Right atrium auricular region (tissue), 2 donors: ENCODE measurements at regions not wholly inside any gene's neighbourhood (a gene's known extent, or its start where the extent isn't known, plus 50 kb on each side); places are given as distances from the start of the nearest gene placed in this dataset.

Experiments used
- DNase-seq: peaks from one replicate; pipeline ENCODE4 v3.0.0-alpha.2; 2019; ENCODE audit warnings: low spot score
- H3K27ac ChIP-seq, 2 donors: fragments of 200-600 bp; sonication (generic); 1 replicate in 1 of 2; 2 replicates in 1 of 2; pipeline ENCODE4 v1.5.1; 2016 to 2019
- H3K27me3 ChIP-seq, 2 donors: fragments of 200-600 bp; sonication (generic); one replicate each; pipeline versions ENCODE4 v1.5.1 to v1.6.0; 2017 to 2019
- H3K36me3 ChIP-seq: fragments of 200-600 bp; sonication (generic); one replicate; pipeline ENCODE4 v1.5.1; 2016
- H3K4me1 ChIP-seq, 2 donors: fragments of 200-600 bp; sonication (generic); one replicate each; pipeline versions ENCODE4 v1.5.1 to v1.6.0; 2017 to 2019
- H3K4me3 ChIP-seq, 2 donors: fragments of 200-600 bp; sonication (generic); 1 replicate in 1 of 2; 2 replicates in 1 of 2; pipeline ENCODE4 v1.5.1; 2017 to 2019; ENCODE audit warnings: mild to moderate bottlenecking in 1 of 2, moderate library complexity in 1 of 2
- H3K9me3 ChIP-seq, 2 donors: fragments of 200-600 bp; sonication (generic); one replicate each; pipeline ENCODE4 v1.5.1; 2019
- TF ChIP-seq, protein P1 (sequence below), 2 donors: fragments of 200-600 bp; sonication (generic); IDR thresholded peaks; one replicate each; pipeline ENCODE4 v1.5.1; 2019; ENCODE audit warnings: antibody characterized with exemption in 2 of 2

DNA sequence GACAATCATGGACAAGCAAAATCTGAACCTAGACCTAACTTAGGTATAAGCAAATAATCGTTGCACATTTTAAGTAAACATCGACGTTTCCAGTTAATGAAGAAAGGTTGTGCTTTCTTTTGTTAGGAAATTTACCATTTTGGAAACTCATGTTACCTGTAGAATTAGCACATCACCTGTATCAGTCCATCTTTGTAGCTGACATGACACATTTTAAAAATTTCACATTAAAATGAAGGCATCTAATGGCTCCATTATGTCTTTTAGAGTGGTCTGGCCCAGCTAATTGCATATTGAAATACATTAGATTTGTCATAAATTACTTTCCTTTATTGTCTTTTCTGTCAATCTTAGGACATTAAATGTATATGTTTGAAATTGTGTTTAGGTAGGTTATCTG lies 119.0 kb upstream of the MGAT5 start:
- Histone ChIP-seq H3K4me1 (peaks cover 0 to 77% of the 10 kb centered on the region in 2 donors), H3K9me3 (no peaks in the 10 kb centered on the region), H3K36me3 (no peaks in the 10 kb centered on the region), H3K27me3 (no peaks in the 10 kb centered on the region), H3K27ac (peak overlapping the region; percentile 46 to 56), H3K4me3 (no peak overlapping the region)
- no peak for DNase-seq
- TF ChIP-seq, protein P1, sequence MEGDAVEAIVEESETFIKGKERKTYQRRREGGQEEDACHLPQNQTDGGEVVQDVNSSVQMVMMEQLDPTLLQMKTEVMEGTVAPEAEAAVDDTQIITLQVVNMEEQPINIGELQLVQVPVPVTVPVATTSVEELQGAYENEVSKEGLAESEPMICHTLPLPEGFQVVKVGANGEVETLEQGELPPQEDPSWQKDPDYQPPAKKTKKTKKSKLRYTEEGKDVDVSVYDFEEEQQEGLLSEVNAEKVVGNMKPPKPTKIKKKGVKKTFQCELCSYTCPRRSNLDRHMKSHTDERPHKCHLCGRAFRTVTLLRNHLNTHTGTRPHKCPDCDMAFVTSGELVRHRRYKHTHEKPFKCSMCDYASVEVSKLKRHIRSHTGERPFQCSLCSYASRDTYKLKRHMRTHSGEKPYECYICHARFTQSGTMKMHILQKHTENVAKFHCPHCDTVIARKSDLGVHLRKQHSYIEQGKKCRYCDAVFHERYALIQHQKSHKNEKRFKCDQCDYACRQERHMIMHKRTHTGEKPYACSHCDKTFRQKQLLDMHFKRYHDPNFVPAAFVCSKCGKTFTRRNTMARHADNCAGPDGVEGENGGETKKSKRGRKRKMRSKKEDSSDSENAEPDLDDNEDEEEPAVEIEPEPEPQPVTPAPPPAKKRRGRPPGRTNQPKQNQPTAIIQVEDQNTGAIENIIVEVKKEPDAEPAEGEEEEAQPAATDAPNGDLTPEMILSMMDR (IDR thresholded peaks at IDR 0.05), result no peak

DNA sequence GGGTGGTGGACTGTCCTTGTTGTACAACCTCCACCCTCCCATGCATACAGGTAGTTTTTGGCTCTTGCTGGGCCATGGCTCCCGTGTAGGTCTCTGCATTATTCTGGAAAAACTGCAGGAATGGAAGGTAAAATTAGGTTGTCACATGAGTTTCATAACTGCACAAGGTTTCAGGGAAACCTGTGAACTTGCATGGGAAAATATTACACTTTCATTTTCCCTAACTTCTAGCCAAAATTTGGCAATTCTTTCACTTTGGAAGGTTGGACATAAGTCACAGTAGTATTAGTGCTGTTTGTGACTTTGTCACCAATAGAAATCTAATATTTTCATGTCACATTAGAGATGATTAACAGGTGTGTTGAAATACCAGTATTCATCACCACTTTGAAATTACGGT lies 118.1 kb upstream of the MGAT5 start:
- no peaks in the 10 kb centered on the region for H3K27me3 ChIP-seq
- TF ChIP-seq, protein P1 (IDR thresholded peaks at IDR 0.05), result no peak
- no peaks in the 10 kb centered on the region for H3K9me3 ChIP-seq
- peaks cover 0 to 85% of the 10 kb centered on the region in 2 donors for H3K4me1 ChIP-seq
- no peak overlapping the region for H3K4me3 ChIP-seq
- no peak for DNase-seq
- peak overlapping the region; percentile 81 to 91 for H3K27ac ChIP-seq
- no peaks in the 10 kb centered on the region for H3K36me3 ChIP-seq

DNA sequence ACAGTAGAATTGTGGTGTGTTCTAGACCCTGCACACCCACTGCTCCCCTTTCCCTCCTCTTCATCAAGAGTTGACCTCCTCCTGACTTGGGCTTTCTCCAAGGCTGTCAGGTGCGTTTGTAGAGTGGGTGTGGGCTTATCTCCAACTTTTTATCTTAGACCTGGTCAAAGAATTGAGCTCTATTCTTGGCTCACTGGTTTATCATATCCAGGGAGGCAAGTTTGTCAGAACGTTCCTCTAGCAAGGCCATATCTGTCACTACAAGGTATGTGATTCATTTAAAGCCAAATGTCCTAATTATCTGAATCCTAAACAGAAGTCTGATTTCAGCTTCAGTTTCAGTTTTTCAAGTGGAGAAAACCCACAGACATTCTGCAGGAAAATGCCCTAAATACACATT lies 117.1 kb upstream of the MGAT5 start:
- Histone ChIP-seq H3K27ac (peak overlapping the region; percentile 81 to 91), H3K4me1 (peaks cover 0 to 92% of the 10 kb centered on the region in 2 donors), H3K4me3 (peak overlapping the region in 1 of 2 donors; percentile 31), H3K36me3 (no peaks in the 10 kb centered on the region), H3K27me3 (no peaks in the 10 kb centered on the region), H3K9me3 (no peaks in the 10 kb centered on the region)
- no peak for DNase-seq
- TF ChIP-seq, protein P1 (IDR thresholded peaks at IDR 0.05), result no peak

DNA sequence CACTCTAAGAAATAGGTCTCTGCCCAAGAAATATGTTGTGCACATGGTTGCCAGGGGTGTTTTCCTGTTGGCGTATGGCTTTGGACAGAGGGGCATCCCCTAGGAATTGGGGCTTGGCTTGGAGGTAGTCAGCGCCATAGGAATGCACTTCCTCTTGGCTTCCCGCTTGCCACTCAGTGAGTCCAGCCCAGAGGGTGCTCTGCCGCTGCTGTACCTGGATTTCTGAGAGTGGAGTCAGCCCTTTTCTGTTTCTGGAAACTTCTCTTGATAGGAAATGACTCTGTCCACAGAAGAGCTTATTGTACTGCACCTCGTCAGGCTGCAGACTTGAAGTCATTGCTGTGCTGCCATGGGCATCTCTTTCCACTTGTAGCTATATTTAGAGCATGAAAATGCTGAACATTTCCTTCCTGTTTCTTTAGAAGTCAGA lies 116.7 kb upstream of the MGAT5 start:
- Histone ChIP-seq H3K36me3 (no peaks in the 10 kb centered on the region), H3K27me3 (no peaks in the 10 kb centered on the region), H3K27ac (peak overlapping the region; percentile 81 to 91), H3K4me3 (peak overlapping the region in 1 of 2 donors; percentile 31), H3K4me1 (peaks cover 0 to 93% of the 10 kb centered on the region in 2 donors), H3K9me3 (no peaks in the 10 kb centered on the region)
- DNase-seq, result no peak
- TF ChIP-seq, protein P1 (IDR thresholded peaks at IDR 0.05), result no peak

DNA sequence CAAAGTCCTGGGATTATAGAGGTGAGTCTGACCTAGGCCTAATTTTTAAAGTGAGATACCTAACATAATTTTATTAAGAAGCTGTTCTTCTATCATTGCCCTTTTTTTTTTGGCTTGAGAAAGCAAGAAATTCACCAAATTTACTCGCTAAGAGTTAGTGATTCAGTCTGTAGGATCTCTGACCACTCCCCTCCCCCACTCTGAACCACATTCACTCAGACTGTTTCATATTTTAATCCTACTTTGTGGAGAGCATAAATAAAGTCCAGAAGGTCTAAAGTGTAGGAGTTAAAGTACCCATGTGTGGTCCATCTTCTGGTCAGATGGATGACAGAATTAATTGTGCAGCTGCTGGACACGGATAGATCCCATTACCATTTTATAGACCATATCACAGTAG lies 115.8 kb upstream of the MGAT5 start:
- DNase-seq, result no peak
- peaks cover 0 to 95% of the 10 kb centered on the region in 2 donors for H3K4me1 ChIP-seq
- no peaks in the 10 kb centered on the region for H3K27me3 ChIP-seq
- no peaks in the 10 kb centered on the region for H3K36me3 ChIP-seq
- H3K27ac ChIP-seq, result peak overlapping the region; percentile 81 to 91
- TF ChIP-seq, protein P1 (IDR thresholded peaks at IDR 0.05), result no peak
- H3K9me3 ChIP-seq, result no peaks in the 10 kb centered on the region
- H3K4me3 ChIP-seq, result no peak overlapping the region

DNA sequence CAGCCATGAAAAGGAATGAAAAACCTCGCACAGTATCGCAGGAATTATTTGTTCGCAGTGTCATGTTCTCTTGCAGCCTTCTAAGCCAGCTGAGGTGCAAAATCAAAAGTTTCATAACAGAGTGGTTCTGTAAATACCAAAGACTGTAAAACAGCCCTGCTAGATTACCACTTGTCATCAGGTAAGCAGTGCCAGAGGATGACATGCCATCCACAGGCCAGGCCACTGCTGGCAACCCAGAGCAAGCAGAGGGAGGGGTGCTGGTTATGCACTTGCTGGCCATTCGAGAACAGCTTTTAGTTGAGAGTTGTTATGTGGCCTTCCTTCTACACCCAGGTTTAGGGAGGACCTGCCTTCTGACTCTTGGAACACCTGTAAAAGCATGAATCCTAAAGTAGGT lies 114.3 kb upstream of the MGAT5 start:
- TF ChIP-seq, protein P1 (IDR thresholded peaks at IDR 0.05), result no peak
- Histone ChIP-seq H3K36me3 (no peaks in the 10 kb centered on the region), H3K27ac (peak overlapping the region; percentile 81 to 91), H3K4me3 (no peak overlapping the region), H3K9me3 (no peaks in the 10 kb centered on the region), H3K4me1 (peaks cover 0 to 94% of the 10 kb centered on the region in 2 donors), H3K27me3 (no peaks in the 10 kb centered on the region)
- DNase-seq, result no peak
